ACHN (cell line): ENCODE measurements at regions not wholly inside any gene's neighbourhood (a gene's known extent, or its start where the extent isn't known, plus 50 kb on each side); places are given as distances from the start of the nearest gene placed in this dataset.

Experiments used
- DNase-seq: peaks from one replicate; pipeline ENCODE4 v3.0.0-alpha.2; 2015
- in situ Hi-C: cut with HindIII; loops from 2 replicates; pipeline ENCODE4 v1.10.0; 2017; ENCODE audit warnings: low sequenced_read_pairs, low pct_ligation_motif_present, low pct_unique_long_range_greater_than_20kb

DNA sequence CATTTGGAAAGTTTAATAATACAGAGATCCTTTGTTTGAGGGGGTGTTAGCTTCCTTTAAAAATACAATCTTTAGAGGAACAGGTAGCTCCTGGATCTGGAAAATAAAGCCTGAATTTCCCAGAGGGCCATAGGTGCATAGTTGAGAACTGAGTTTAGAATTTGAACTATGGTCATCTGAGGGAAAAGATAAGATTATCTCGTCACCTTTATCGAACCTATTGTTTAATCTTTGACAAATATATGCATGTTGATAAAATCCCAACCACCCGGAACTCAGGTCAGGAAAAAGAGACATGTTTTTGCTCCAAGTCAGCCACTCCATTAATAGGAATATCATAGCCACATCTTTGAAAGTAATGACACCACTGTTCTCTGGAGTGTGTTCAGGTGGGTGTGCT, 91.7 kb upstream of the FAM169A start:
- in situ Hi-C loops, result no loop called here
- no peak for DNase-seq

- no peak for DNase-seq
Measured at GRCh38 chr5:74957029-74957784, 91.0 kb upstream of the FAM169A start.

DNA sequence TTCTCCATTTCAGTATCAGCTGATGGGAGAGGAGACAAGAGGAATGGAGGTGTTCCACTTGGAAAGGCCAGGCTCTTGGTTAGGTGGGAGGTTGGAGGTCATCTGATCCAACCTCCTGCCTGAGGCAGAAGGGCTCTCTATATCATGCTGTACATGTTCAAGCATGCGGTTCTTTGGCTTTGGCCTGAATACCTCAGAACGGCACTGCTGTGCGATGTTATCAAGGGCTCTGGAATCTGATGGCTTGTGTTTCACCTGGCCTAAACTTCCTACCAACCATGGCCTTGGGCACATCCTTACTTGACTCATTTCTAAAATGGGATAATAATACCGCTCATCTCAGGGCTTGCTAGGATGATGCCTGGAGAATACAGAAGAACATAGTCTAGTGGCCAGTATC, 90.1 kb upstream of the FAM169A start:
- in situ Hi-C loops, result no loop called here
- DNase-seq, result no peak

More at GRCh38 chr5:74957029-74957784, 91.0 kb upstream of the FAM169A start:
- in situ Hi-C loops, result no loop called here

DNA sequence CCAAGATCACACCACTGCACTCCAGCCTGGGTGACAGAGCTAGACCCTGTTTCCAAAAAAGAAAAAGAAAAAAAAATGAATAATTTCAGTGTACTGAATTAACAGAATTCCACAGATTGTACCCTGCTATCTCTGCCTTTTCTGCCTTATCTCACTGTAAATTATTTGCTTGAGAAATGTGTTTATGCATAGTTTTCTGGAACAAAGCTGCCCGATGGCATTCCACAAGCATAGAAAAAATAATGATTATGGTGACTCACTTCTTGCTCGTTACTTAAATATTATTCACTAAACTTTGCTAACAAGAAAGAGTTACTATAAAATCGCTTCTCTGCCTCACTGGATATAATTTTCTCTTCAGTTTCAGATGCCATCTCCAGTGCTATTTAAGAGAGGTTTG, 88.7 kb upstream of the FAM169A start:
- no peak for DNase-seq
- in situ Hi-C loops, result no loop called here

DNA sequence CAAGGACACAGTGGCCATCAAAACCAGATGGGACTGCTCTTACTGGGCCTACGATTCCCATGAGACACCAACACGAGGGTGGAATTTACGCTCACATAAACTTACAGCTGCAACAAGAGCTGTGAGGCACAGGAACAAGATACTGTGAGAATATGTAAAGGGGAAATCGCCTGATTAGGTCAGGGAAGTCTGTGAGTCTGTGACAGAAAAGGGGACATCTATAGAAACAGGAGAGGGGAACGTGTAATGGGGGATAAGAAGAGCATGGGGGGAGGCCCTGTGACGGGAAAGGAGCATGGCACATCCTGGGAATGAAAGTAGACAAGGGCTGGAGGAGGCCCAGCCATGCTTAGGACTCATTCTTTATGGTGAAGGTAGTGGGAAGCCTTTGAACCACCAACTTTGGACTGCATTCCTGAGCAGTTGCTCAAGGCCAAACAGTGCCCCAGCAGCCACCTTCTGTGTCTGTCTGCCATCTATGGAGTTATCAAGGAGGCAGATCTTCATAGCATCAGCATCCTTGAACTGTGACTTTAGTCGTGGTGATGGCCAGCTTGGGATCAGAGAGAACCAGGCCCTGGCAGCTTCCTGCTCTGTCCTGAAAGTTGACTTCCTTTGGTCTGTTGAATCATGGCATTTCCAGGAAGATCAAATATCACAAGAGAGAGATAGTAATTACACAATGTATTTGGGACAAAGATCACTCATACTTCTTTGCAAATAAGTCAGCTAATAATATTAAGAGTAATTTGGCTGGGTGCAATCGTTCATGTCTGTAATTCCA, 87.9 kb upstream of the FAM169A start:
- DNase-seq, result no peak
- in situ Hi-C loops, result no loop called here

GRCh38 chr5:74953554-74953936, 87.4 kb upstream of the FAM169A start:
- DNase-seq, result no peak
- in situ Hi-C loops, result no loop called here

DNA sequence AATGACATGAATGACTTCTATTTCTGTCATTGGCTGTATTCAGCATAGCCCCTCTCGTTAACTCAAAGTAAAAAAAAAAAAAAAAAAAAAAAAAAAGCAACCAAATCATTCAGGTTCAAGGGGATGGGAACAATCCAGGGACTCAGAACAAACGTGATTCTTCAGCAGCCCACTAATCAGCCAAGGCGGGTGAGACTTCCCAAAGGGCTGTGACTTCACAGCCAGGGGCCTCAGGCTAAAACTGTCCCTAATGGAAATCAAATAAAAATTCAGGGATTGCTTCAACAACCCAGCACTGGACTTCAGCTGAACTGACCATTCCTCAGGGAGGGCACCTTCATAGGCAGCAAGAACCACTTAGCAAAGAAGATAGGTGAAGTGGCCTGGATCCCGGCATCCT, 86.2 kb upstream of the FAM169A start:
- in situ Hi-C loops, result no loop called here
- DNase-seq, result no peak

DNA sequence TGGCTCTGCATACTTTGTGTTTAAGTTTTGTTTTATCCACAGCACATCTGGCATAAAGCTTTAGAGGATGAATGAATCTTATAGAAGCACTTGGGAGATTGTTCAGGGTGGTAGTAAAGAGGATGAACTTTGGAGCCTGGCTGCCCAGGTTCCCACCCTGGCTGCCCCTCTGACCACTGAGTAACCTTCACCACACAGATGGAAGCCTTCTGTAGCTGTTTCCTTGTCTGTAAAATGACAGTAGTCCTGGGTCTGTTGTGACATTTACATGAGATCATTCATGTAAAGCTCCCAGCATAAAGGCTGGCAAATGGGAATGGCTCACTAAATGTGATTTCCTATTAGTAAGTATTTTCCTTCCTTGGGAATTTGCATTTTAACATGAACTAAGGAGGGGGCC, 85.7 kb upstream of the FAM169A start:
- in situ Hi-C loops, result no loop called here
- no peak for DNase-seq

DNA sequence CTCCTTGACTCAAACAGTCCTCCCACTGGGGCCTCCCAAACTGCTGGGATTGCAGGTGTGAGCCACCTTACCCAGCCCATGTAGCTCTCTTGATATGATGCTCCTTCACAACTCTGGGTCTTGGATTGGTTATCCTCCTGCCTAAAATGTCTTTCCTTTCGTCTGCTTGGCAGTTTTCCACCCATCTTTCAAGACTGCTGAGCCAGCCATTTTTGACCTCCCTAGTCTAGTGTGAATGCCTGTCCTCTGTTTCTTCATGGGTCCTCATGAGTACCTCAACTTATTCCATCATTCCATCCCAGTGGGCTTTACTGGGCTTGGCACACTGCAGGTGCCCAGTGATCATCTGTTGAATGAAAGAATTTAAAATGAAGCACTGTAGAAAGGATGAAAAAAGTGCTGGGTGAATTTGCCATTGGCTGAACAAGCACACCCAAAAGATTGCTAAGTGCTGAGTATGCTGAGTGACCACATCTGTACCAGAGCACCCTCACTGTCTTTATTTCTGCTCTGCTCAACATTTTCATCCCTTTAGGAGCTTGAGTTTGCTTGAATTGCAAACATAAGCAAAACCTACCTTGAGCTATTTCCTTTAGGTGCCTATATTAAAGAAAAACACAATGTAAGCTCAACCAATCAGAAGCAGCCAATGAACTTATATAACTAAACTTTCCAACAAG, 84.8 kb upstream of the FAM169A start:
- in situ Hi-C loops, result no loop called here
- DNase-seq, result no peak

- DNase-seq, result no peak
- in situ Hi-C loops, result no loop called here
Measured at GRCh38 chr5:74949976-74950375, 83.8 kb upstream of the FAM169A start.

DNA sequence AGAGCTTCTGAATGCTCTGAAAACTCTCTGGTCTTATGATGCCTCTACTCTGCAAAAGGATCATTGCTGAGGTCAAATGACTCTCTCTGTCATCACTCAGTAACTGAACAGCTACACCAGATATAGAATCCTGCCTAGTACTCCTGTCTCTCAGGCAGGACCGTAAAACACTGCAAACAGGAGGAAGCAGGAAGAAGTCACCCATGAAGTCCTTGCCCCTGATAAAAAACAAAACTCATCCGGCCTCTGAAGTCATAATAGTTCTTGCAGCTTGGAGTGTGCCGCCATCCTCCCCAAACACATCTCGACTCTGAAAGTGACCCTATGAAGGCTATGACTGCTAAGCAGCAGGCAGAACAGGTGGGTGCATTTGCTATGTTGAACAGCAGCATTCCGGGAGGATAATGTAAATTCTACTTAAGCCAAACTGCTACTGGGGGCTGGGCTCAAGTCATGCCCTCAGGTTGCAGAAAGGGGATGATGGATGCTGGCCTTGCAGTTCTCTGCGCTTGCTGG, 81.9 kb upstream of the FAM169A start:
- peak; percentile 24 for DNase-seq
- in situ Hi-C loops, result no loop called here

DNA sequence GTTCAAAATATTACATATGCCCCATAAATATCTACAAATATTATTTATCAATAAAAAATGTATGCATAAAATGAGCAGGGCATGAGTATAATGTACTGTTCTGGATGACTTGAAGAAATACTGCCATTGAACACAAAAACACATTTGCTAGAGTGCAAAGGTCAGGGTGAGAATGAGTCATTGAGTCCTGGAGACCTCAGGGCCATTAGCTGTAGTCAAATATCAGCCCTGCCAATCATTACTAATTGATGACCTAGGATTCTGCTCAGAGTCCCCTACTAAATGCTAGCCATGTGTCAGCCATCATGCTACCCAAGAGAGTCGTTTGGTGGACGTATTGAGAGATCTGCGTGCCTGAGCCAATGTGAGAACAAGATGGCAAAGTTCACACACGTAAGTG, 80.3 kb upstream of the FAM169A start:
- DNase-seq, result no peak

GRCh38 chr5:74945561-74946165, 79.5 kb upstream of the FAM169A start:
- in situ Hi-C loops, result no loop called here
- no peak for DNase-seq

More for the DNA sequence above, 80.3 kb upstream of the FAM169A start:
- in situ Hi-C loops, result no loop called here

DNA sequence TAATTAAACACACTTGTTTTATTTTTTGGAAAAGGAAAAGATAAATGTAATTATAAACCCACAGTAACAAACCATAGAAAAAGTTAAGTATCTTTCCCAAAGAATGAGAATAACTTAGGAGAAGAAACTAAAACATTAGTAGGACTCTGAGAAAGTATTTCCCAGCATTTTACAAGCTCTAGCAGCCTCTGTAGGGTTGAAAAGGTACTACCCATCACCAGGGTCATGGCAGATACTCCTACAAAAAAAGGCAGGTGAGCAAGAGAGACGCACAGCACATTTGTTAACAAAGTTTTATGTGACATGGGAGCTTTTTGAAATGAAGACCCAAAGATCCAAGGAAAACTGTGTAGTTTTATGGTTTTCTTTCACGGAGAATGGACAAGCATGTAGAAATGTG, 77.7 kb upstream of the FAM169A start:
- no peak for DNase-seq
- in situ Hi-C loops, result no loop called here

DNA sequence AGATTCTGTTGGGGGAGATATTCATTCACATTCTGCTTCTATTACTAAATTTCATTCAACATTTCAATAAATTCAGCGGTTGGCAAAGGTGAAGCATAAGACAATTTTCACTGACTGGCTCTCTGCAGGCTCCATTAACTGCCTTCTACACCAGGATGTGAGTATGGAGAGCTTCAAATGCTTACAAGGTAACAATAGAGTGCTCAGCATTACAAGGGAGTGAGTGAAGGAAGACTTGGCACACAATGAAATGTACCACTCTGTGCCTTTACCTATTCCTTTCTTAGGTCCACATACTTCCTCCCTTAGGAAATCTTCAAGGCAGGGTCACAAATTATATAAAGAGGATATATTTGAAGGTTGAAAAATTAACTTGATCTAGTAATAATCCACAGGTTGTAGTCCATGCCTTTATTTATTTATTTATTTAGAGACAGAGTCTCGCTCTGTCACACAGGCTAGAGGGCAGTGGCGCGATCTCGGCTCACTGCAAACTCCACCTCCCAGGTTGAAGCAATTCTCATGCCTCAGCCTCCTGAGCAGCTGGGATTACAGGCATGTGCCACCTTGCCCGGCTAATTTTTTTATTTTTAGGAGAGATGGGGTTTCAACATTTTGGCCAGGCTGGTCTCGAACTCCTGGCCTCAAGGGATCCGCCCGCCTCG, 76.6 kb upstream of the FAM169A start:
- no peak for DNase-seq
- in situ Hi-C loops, result no loop called here

- DNase-seq, result no peak
- in situ Hi-C loops, result no loop called here
Measured at GRCh38 chr5:74940782-74941353, 74.7 kb upstream of the FAM169A start.

DNA sequence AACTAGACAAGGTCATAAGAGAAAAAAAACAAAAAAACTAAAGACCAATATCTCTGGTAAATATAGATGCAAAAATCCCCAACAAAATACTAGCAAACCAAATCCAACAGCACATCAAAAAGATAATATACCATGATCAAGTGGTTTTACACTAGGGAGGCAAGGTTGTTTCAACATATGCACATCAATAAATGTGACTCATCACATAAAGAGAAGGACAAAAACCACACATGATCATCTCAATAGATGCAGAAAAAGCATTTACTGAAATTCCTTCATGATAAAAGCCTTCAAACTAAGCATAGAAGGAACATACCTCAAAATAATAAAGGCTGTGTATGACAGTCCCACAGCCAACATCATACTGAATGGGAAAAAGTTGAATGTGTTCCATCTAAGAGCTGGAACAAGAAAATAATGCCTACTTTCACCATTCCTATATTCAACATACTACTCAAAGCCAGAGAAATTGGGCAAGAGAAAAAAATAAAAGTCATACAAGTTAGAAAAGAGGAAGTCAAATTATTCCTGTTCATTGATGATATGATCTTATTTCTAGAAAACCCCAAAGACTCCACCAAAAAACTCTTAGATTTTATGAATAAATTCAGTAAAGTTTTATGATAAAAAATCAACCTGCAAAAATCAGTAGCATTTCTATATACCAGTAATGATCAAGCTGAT, 72.2 kb upstream of the FAM169A start:
- in situ Hi-C loops, result no loop called here
- DNase-seq, result no peak

- DNase-seq, result no peak
- in situ Hi-C loops, result no loop called here
Measured at GRCh38 chr5:74935752-74936091, 69.5 kb upstream of the FAM169A start.
